ENCODE measurements at regions not wholly inside any gene's neighbourhood (a gene's known extent, or its start where the extent isn't known, plus 50 kb on each side); places are given as distances from the start of the nearest gene placed in this dataset.
"Not testable (repeated sequence)": the region's sequence is repeated elsewhere in the genome, so short reads cannot be mapped to it uniquely, and the experiment has no call there.

GRCh38 chr14:53857625-53858344, 98.8 kb downstream of the BMP4 start:
- no peak for DNase-seq (ENCODE audit: low read depth, low spot score)

- no peak for DNase-seq (ENCODE audit: low read depth, low spot score)
These were observed 101.1 kb downstream of the BMP4 start for GRCh38 chr14:53855574-53855973.

GRCh38 chr14:53855127-53855526, 101.5 kb downstream of the BMP4 start:
- DNase-seq (ENCODE audit: low read depth, low spot score) = no peak

- DNase-seq (ENCODE audit: low read depth, low spot score) = no peak
These were observed 105.1 kb downstream of the BMP4 start for GRCh38 chr14:53851394-53852090.

- DNase-seq (ENCODE audit: low read depth, low spot score) = no peak
These were observed 105.8 kb downstream of the BMP4 start for GRCh38 chr14:53850714-53851296.

- no peak for DNase-seq (ENCODE audit: low read depth, low spot score)
These were observed 107.1 kb downstream of the BMP4 start for GRCh38 chr14:53849549-53849948.

GRCh38 chr14:53848854-53849253, 107.8 kb downstream of the BMP4 start:
- DNase-seq (ENCODE audit: low read depth, low spot score) = no peak

GRCh38 chr14:53847881-53848280, 108.7 kb downstream of the BMP4 start:
- DNase-seq (ENCODE audit: low read depth, low spot score) = no peak

- DNase-seq (ENCODE audit: low read depth, low spot score) = no peak
These were observed 109.6 kb downstream of the BMP4 start for GRCh38 chr14:53847057-53847456.

GRCh38 chr14:53845813-53846693, 110.6 kb downstream of the BMP4 start:
- no peak for DNase-seq (ENCODE audit: low read depth, low spot score)

GRCh38 chr14:53842938-53843337, 113.7 kb downstream of the BMP4 start:
- DNase-seq (ENCODE audit: low read depth, low spot score) = no peak

- DNase-seq (ENCODE audit: low read depth, low spot score) = no peak
These were observed 115.2 kb downstream of the BMP4 start for GRCh38 chr14:53841109-53842099.

- no peak for DNase-seq (ENCODE audit: low read depth, low spot score)
These were observed 116.2 kb downstream of the BMP4 start for GRCh38 chr14:53840444-53840843.

GRCh38 chr14:53838374-53838773, 118.3 kb downstream of the BMP4 start:
- DNase-seq (ENCODE audit: low read depth, low spot score) = no peak

- DNase-seq (ENCODE audit: low read depth, low spot score) = not testable (repeated sequence)
These were observed 119.0 kb downstream of the BMP4 start for GRCh38 chr14:53837656-53838055.

- DNase-seq (ENCODE audit: low read depth, low spot score) = no peak
These were observed 120.1 kb downstream of the BMP4 start for GRCh38 chr14:53836551-53836950.

- DNase-seq (ENCODE audit: low read depth, low spot score) = no peak
These were observed 127.8 kb downstream of the BMP4 start for GRCh38 chr14:53828820-53829219.

- no peak for DNase-seq (ENCODE audit: low read depth, low spot score)
These were observed 132.6 kb downstream of the BMP4 start for GRCh38 chr14:53824061-53824460.

- peak; percentile 33 for DNase-seq (ENCODE audit: low read depth, low spot score)
These were observed 142.2 kb downstream of the BMP4 start for GRCh38 chr14:53814392-53814791.

GRCh38 chr14:53810221-53810620, 146.4 kb downstream of the BMP4 start:
- DNase-seq (ENCODE audit: low read depth, low spot score) = no peak

- DNase-seq (ENCODE audit: low read depth, low spot score) = no peak
These were observed 148.6 kb downstream of the BMP4 start for GRCh38 chr14:53808042-53808441.
